Suprapubic skin (tissue), 4 donors: ENCODE measurements at regions not wholly inside any gene's neighbourhood (a gene's known extent, or its start where the extent isn't known, plus 50 kb on each side); places are given as distances from the start of the nearest gene placed in this dataset.

Experiments
- CTCF ChIP-seq, 2 donors: fragments of 200-600 bp in 1 of 2; fragments of 450-650 bp in 1 of 2; sonication (generic) in 1 of 2; IDR thresholded peaks; one replicate each; pipeline ENCODE4 v1.5.1; 2016 to 2019; ENCODE audit warnings: antibody characterized with exemption in 2 of 2, mild to moderate bottlenecking in 1 of 2, moderate library complexity in 1 of 2
- EP300 ChIP-seq: sonication (generic); formaldehyde crosslinking; IDR thresholded peaks from one replicate; pipeline ENCODE4 v1.6.1; 2017; ENCODE audit warnings: antibody characterized with exemption
- POLR2A ChIP-seq, 2 donors: fragments of 450-650 bp; IDR thresholded peaks; one replicate each; pipeline ENCODE4 v1.6.1; 2017; ENCODE audit warnings: antibody characterized with exemption in 2 of 2, mild to moderate bottlenecking in 2 of 2, moderate library complexity in 2 of 2
- POLR2AphosphoS5 ChIP-seq, 3 donors: sonication (generic); formaldehyde crosslinking; IDR thresholded peaks; one replicate each; pipeline ENCODE4 v1.6.1; 2017; ENCODE audit warnings: antibody characterized with exemption in 3 of 3

GRCh38 chrX:122504026-122504425 is 680.1 kb upstream of the GRIA3 start:
- no peak for TF ChIP-seq CTCF (IDR thresholded peaks at IDR 0.05)
- no peak for TF ChIP-seq POLR2A (IDR thresholded peaks at IDR 0.05)
- TF ChIP-seq EP300: no peak
- TF ChIP-seq POLR2AphosphoS5 (IDR thresholded peaks at IDR 0.05): no peak
